HUES6 (cell line): ENCODE measurements at regions not wholly inside any gene's neighbourhood (a gene's known extent, or its start where the extent isn't known, plus 50 kb on each side); places are given as distances from the start of the nearest gene placed in this dataset.

ENCODE experiments used
- H3K27ac ChIP-seq: 2 replicates; pipeline ENCODE4 v1.7.0; 2013; ENCODE audit warnings: low read depth, mild to moderate bottlenecking, low read length, inconsistent platforms
- H3K27me3 ChIP-seq: 2 replicates; pipeline ENCODE4 v1.6.1; 2013; ENCODE audit warnings: low read length; ENCODE audit not compliant: control insufficient read depth, insufficient read depth
- H3K36me3 ChIP-seq: 2 replicates; pipeline ENCODE4 v1.6.1; 2013; ENCODE audit warnings: low read length; ENCODE audit not compliant: control insufficient read depth, insufficient read depth
- H3K4me1 ChIP-seq: 2 replicates; pipeline ENCODE4 v1.6.1; 2013; ENCODE audit warnings: low read length; ENCODE audit not compliant: control insufficient read depth, insufficient read depth
- H3K4me3 ChIP-seq: 2 replicates; pipeline ENCODE4 v1.5.1; 2013; ENCODE audit warnings: low read depth, low read length
- H3K9ac ChIP-seq: one replicate; pipeline ENCODE4 v1.6.1; 2013; ENCODE audit warnings: mild to moderate bottlenecking, low read length
- H3K9me3 ChIP-seq: 2 replicates; pipeline ENCODE4 v1.6.1; 2013; ENCODE audit warnings: low read depth, low read length; ENCODE audit not compliant: control insufficient read depth, insufficient read depth

DNA sequence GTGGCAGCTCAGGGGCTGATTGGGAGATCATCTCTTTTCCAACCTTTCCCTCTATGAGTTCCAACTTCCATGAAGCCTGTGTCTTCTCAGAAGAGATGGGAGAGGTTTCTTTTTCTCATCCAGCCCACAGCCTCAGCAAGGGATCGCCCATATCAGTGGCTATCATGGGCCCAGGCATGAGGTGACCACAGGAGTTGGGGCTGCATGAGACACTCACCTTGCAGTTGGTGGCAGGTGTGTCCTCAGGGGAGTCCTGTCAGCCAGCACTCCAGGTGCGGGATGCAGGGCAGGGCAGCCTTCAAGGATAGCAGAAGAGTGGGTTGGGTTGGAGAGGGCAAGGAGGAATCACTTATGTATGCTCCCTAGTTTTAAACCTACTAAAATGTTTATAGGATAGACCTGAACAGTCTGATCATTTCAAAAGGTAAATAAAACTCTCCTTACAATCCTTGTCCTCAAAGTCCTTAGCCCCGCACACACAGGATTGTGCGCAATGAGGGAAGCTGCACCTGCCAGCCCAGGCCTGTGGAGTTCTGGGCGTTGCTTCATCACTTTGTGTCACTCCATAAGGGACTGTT is 811.1 kb downstream of the KCNJ18 start:
- H3K9me3 ChIP-seq = peaks cover 61% of the 10 kb centered on the region
- no peak overlapping the region for H3K4me3 ChIP-seq
- H3K9ac ChIP-seq = no peak overlapping the region
- no peaks in the 10 kb centered on the region for H3K4me1 ChIP-seq
- no peak overlapping the region for H3K27ac ChIP-seq
- no peaks in the 10 kb centered on the region for H3K36me3 ChIP-seq
- no peaks in the 10 kb centered on the region for H3K27me3 ChIP-seq

DNA sequence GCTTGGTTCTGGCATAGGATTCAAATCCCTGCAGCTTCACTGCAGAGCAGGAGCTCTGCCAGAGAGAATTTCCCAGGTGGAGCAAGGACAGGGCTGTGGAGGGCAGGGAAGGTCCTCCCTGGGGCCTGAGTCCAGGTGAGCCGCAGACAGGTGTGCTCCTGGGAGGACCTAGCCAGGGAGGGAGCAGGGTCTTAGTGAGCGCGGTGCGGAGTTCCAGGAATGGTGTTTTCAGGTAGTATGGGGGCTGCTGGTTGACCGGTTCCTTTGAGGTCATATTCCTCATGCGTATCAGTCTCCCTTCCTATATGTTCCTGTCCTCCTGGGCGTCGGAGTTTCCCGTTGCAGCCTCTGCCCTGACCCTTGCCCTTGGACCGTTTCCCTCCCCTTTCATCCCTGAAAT is 813.3 kb downstream of the KCNJ18 start:
- no peak overlapping the region for H3K9ac ChIP-seq
- no peaks in the 10 kb centered on the region for H3K4me1 ChIP-seq
- H3K9me3 ChIP-seq = peaks cover 64% of the 10 kb centered on the region
- H3K4me3 ChIP-seq = no peak overlapping the region
- no peaks in the 10 kb centered on the region for H3K36me3 ChIP-seq
- H3K27ac ChIP-seq = no peak overlapping the region
- no peaks in the 10 kb centered on the region; the same call in 1 of the 2 replicates for H3K27me3 ChIP-seq

DNA sequence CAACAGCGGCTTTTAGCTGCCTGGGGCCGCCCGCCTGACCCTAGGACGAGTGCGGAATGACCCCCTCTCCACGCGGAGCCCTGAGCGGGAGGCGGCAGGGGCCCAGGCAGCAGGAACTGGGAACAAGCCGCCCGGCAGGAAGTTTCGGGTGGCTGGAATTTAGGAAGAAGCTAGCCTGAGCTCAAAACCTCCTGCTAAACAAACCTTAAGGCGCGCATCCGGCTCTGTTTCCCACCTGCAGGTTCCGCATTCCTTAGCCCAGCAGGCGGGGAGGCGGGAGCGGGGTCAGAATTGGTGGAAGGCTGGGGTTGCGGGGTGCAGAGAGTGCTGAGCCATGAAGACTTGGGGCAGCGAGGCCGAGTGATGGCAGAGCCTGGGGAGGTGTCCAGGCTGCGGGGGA is 813.9 kb downstream of the KCNJ18 start:
- H3K9me3 ChIP-seq = peaks cover 67% of the 10 kb centered on the region
- H3K9ac ChIP-seq = no peak overlapping the region
- no peaks in the 10 kb centered on the region; the same call in 1 of the 2 replicates for H3K27me3 ChIP-seq
- no peak overlapping the region for H3K4me3 ChIP-seq
- H3K36me3 ChIP-seq = no peaks in the 10 kb centered on the region
- no peaks in the 10 kb centered on the region for H3K4me1 ChIP-seq
- no peak overlapping the region for H3K27ac ChIP-seq

DNA sequence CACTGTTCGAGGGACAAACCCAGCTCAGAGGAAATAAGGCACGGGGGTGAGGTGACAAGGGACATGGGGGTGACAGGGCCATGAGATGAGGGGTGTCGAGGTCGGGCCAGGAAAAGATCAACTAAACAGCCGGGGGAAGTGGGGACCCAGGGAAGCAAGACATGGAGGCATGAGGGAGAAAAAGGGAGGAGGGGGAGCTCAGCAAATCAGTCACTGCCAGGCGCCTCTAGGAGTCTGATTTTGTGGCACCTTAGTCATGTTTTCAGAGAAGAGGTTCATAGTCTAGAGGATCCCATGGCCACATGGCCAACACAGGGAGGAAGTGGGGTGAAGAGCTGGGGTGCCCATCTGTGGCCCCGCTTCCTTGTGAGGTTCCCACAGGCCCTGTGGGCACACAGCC is 814.5 kb downstream of the KCNJ18 start:
- H3K36me3 ChIP-seq = no peaks in the 10 kb centered on the region
- H3K9ac ChIP-seq = no peak overlapping the region
- H3K4me1 ChIP-seq = no peaks in the 10 kb centered on the region
- peaks cover 74% of the 10 kb centered on the region for H3K9me3 ChIP-seq
- no peaks in the 10 kb centered on the region; the same call in 1 of the 2 replicates for H3K27me3 ChIP-seq
- H3K4me3 ChIP-seq = no peak overlapping the region
- H3K27ac ChIP-seq = no peak overlapping the region

DNA sequence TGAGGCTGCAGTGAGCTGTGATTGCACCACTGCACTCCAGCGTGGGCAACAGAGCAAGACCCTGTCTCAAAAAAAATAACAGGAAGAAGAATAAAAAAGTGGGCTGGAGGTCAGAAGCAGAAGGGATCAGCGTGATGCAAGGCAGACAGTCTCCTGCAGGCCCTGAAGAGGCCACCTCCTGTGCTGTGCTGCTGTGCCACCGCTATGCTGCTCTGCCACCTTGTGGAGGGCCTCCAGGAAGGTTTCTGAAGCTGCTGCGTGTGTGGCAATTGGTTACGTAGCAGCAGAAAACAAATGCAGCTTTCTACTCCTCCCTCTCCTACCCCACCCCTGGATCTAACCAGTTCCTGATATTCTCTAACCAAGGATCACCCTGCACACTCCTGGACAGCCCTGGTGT is 815.5 kb downstream of the KCNJ18 start:
- Histone ChIP-seq H3K9me3 (peaks cover 75% of the 10 kb centered on the region), H3K27me3 (no peaks in the 10 kb centered on the region; the same call in 1 of the 2 replicates), H3K4me3 (no peak overlapping the region), H3K9ac (no peak overlapping the region), H3K27ac (no peak overlapping the region), H3K36me3 (no peaks in the 10 kb centered on the region), H3K4me1 (no peaks in the 10 kb centered on the region)

DNA sequence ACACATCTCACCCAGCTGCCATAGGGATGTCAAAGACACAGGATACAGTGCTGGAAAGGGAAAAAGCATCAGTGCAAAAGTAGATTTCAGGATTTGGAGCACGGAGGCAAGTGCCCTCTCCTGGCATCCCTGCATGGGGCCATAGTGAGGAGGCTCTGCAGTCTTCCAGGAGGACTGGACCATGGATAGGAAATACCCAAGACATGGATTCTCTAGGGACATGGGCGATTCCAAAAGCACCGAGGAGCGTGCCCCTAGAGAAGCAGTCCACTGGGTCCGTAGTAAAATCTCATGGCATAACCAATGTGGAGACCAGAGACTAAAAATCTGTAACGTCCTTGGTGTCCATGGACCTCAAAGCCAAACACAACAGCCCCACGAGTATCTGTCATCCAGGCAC is 818.2 kb downstream of the KCNJ18 start:
- no peaks in the 10 kb centered on the region; the same call in 1 of the 2 replicates for H3K27me3 ChIP-seq
- no peaks in the 10 kb centered on the region for H3K4me1 ChIP-seq
- no peak overlapping the region for H3K9ac ChIP-seq
- H3K36me3 ChIP-seq = no peaks in the 10 kb centered on the region
- peaks cover 64% of the 10 kb centered on the region; the same call in 1 of the 2 replicates for H3K9me3 ChIP-seq
- H3K27ac ChIP-seq = no peak overlapping the region
- H3K4me3 ChIP-seq = no peak overlapping the region

DNA sequence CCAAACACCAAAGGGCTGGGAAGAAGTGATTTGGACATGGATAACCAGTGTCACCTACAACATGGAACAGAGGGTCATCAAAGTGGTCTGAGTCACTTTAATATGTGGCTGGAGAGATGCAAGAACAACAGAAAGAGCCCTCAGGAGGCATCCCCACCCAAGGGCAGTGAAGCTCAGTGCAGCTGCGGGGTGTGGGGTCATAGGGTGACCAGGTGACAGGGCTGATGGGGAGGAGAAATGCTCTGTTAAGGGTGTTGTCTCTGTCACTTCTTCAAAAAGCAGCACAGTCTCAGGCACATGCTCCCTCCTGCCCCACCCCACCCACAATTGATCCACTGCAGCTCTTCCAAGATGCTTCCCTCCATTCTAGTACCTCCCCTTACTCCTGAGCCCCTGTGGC is 819.1 kb downstream of the KCNJ18 start:
- no peaks in the 10 kb centered on the region; the same call in 1 of the 2 replicates for H3K27me3 ChIP-seq
- H3K9me3 ChIP-seq = peaks cover 66% of the 10 kb centered on the region; the same call in 1 of the 2 replicates
- H3K4me3 ChIP-seq = no peak overlapping the region

DNA sequence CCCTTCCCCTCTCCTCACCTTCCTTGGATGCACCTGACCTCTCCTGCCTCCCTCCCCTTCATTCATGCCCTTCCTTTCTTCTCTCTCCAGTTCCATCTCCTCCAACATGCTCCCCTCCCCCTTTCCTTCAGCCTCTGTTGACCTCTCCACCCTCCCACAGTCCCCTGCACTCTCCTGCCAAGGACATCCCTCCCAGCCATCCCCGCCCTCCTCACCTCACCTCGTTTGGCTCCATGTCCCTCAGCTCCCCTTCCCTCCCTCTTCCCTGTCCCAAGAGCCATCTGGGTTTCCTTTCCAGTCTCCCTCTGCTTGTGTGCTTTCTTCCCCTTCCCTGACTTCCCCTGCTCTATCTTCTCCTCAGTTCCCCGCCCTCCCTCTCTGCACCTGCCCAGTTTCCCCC is 819.7 kb downstream of the KCNJ18 start:
- H3K9me3 ChIP-seq = peaks cover 66% of the 10 kb centered on the region; the same call in 1 of the 2 replicates
- H3K4me3 ChIP-seq = no peak overlapping the region

More for the DNA sequence above, 819.1 kb downstream of the KCNJ18 start:
- H3K27ac ChIP-seq = no peak overlapping the region
- H3K36me3 ChIP-seq = no peaks in the 10 kb centered on the region
- H3K9ac ChIP-seq = no peak overlapping the region
- H3K4me1 ChIP-seq = no peaks in the 10 kb centered on the region

DNA sequence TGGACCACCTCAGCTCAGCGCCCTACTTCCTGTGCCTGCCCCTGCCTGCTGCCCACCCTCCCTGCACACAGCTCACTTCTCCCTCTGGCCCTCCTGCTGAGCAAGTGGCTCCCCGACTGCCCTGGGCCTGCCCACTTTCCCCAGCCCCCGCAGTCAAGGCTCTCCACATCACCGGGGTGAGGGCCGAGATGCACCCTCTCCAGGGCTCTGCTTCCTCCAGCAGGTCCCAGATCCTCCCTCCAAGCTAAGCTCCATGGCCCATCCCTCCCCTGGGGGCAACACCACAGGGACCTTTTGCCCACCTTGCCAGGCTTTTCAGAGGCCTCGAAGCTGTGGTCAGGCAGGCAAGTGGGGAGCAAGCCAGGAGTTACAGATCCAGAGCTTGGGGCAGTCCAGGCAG is 820.2 kb downstream of the KCNJ18 start:
- Histone ChIP-seq H3K27me3 (no peaks in the 10 kb centered on the region; the same call in 1 of the 2 replicates), H3K36me3 (no peaks in the 10 kb centered on the region), H3K9me3 (peaks cover 64% of the 10 kb centered on the region; the same call in 1 of the 2 replicates), H3K4me3 (no peak overlapping the region), H3K27ac (no peak overlapping the region), H3K9ac (no peak overlapping the region), H3K4me1 (no peaks in the 10 kb centered on the region)

More for the DNA sequence above, 819.7 kb downstream of the KCNJ18 start:
- H3K27me3 ChIP-seq = no peaks in the 10 kb centered on the region; the same call in 1 of the 2 replicates
- H3K27ac ChIP-seq = no peak overlapping the region
- H3K4me1 ChIP-seq = no peaks in the 10 kb centered on the region
- no peak overlapping the region for H3K9ac ChIP-seq
- no peaks in the 10 kb centered on the region for H3K36me3 ChIP-seq

DNA sequence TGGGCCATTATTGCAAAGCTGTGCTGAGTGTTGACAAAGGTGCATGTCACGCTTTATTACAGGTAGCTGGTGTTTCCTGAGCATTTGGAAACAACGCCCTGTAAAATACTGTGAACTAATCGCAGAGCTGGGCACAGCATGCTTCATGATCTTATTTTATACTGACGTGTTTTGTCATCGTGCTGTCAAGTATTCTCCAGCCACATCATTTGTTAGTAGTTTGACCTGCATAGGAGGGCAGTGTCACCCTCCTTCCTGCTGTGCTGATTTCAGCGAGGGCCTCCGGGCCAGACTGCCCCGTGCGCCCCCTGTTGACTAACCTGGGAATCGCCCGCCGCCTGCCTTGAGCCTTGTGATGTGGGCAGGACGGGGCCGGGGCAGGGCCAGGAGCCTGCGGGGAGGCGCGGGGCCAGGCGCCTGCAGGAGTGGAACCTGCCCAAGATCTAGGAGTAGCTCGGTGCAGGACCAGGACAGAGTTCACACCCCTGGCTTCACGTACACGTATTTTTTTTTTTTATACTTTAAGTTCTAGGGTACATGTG is 820.7 kb downstream of the KCNJ18 start:
- Histone ChIP-seq H3K9me3 (peaks cover 63% of the 10 kb centered on the region; the same call in 1 of the 2 replicates), H3K9ac (no peak overlapping the region), H3K4me3 (no peak overlapping the region), H3K27me3 (no peaks in the 10 kb centered on the region; the same call in 1 of the 2 replicates), H3K4me1 (no peaks in the 10 kb centered on the region), H3K27ac (no peak overlapping the region), H3K36me3 (no peaks in the 10 kb centered on the region)

DNA sequence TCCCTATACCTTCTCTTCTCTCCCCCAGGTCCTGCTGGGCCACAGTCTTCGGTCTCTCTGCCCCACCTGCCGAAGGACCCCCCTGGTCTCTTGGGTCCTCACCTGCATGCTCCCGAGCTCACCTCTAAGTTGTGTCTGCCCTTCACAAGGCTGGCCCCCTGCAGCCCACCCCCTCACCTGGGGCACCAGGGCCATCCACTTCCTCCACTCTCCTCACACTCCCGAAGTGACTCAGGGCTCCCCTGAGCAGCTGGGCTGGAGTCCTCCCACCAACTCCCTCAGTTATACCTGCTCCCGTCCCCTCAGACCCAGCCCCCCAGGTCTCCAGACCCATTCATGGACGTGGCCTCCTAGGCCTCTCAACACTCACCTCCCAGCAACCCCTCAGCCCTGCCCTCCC is 822.0 kb downstream of the KCNJ18 start:
- H3K36me3 ChIP-seq = no peaks in the 10 kb centered on the region
- no peak overlapping the region for H3K27ac ChIP-seq
- H3K27me3 ChIP-seq = no peaks in the 10 kb centered on the region; the same call in 1 of the 2 replicates
- H3K9ac ChIP-seq = no peak overlapping the region
- peaks cover 59% of the 10 kb centered on the region; the same call in 1 of the 2 replicates for H3K9me3 ChIP-seq
- no peak overlapping the region for H3K4me3 ChIP-seq
- H3K4me1 ChIP-seq = no peaks in the 10 kb centered on the region
